IMR-90 (cell line): ENCODE measurements at regions not wholly inside any gene's neighbourhood (a gene's known extent, or its start where the extent isn't known, plus 50 kb on each side); places are given as distances from the start of the nearest gene placed in this dataset.

Experiments
- ATAC-seq: fragments of 200-7000 bp; cut with Tn5 transposase; 2 replicates; pipeline ENCODE4 v1.9.1; 2020; ENCODE audit warnings: low read depth, mild to moderate bottlenecking, moderate library complexity
- BruUV-seq: library from RNA; stranded (reverse); fragments of 400-500 nt; replicated peaks from 2 replicates; lab custom pipeline; 2021; lab: Mats Ljungman, UMichigan
- CTCF ChIA-PET: fragments of 300-600 bp; formaldehyde crosslinking; extraction: SDS; loops from one replicate; lab custom pipeline; 2021; ENCODE audit warnings: antibody characterized with exemption; lab: Yijun Ruan, JAX
- POLR2A ChIA-PET: fragments of 300-600 bp; sonication (Branson Sonifier 250); formaldehyde crosslinking; loops from one replicate; lab custom pipeline; 2022; ENCODE audit warnings: antibody characterized with exemption; ENCODE audit not compliant: unreplicated experiment; lab: Charles Lee
- DNase-seq: peaks from one replicate; pipeline ENCODE4 v3.0.0; 2013
- H2AFZ ChIP-seq: replicated peaks from 2 replicates; pipeline ENCODE3; 2013; ENCODE audit warnings: low read length, mild to moderate bottlenecking; ENCODE audit not compliant: poor library complexity
- H2AK5ac ChIP-seq: 2 replicates; pipeline ENCODE4 v1.6.1; 2013; ENCODE audit warnings: low read depth, low read length, inconsistent platforms
- H2AK9ac ChIP-seq: replicated peaks from 2 replicates; pipeline ENCODE3; 2013; ENCODE audit warnings: mild to moderate bottlenecking, low read depth, low read length, moderate library complexity; ENCODE audit not compliant: poor library complexity
- H2BK120ac ChIP-seq: 2 replicates; pipeline ENCODE4 v1.6.1; 2013; ENCODE audit warnings: low read depth, low read length, inconsistent platforms
- H2BK15ac ChIP-seq: 3 replicates; pipeline ENCODE4 v1.6.1; 2013; ENCODE audit warnings: low read depth, low read length, inconsistent platforms
- H2BK20ac ChIP-seq: 2 replicates; pipeline ENCODE4 v1.6.1; 2013; ENCODE audit warnings: low read depth, mild to moderate bottlenecking, inconsistent platforms, low read length, moderate library complexity
- H2BK5ac ChIP-seq: 2 replicates; pipeline ENCODE4 v1.6.1; 2013; ENCODE audit warnings: mild to moderate bottlenecking, low read depth, low read length, inconsistent platforms; ENCODE audit not compliant: poor library complexity, severe bottlenecking
- H3K14ac ChIP-seq: replicated peaks from 2 replicates; pipeline ENCODE4 v1.6.1; 2013; ENCODE audit warnings: low read depth, low read length, inconsistent platforms
- H3K18ac ChIP-seq: 2 replicates; pipeline ENCODE4 v1.6.1; 2013; ENCODE audit warnings: low read depth, low read length, control low read depth
- H3K23ac ChIP-seq: 2 replicates; pipeline ENCODE4 v1.6.1; 2013; ENCODE audit warnings: low read depth, low read length, inconsistent platforms
- H3K27ac ChIP-seq: 2 replicates; pipeline ENCODE4 v1.5.1; 2013; ENCODE audit warnings: mild to moderate bottlenecking, control low read depth, low read length; ENCODE audit not compliant: insufficient read depth
- H3K27me3 ChIP-seq: 2 replicates; pipeline ENCODE4 v1.6.1; 2013; ENCODE audit warnings: low read length; ENCODE audit not compliant: control insufficient read depth, insufficient read depth
- H3K36me3 ChIP-seq: 2 replicates; pipeline ENCODE4 v1.6.1; 2013; ENCODE audit warnings: low read length, mixed read lengths; ENCODE audit not compliant: control insufficient read depth, insufficient read depth
- H3K4ac ChIP-seq: 2 replicates; pipeline ENCODE4 v1.6.1; 2013; ENCODE audit warnings: low read depth, low read length, inconsistent platforms
- H3K4me1 ChIP-seq: 2 replicates; pipeline ENCODE4 v1.6.1; 2013; ENCODE audit warnings: low read length, mixed read lengths; ENCODE audit not compliant: control insufficient read depth, insufficient read depth
- H3K4me2 ChIP-seq: 2 replicates; pipeline ENCODE4 v1.6.1; 2013; ENCODE audit warnings: low read depth, mild to moderate bottlenecking, control low read depth, low read length, moderate library complexity
- H3K4me3 ChIP-seq: 2 replicates; pipeline ENCODE4 v1.5.1; 2013; ENCODE audit warnings: low read depth, mild to moderate bottlenecking, control low read depth, low read length, moderate library complexity; ENCODE audit not compliant: insufficient read depth
- H3K56ac ChIP-seq: 2 replicates; pipeline ENCODE4 v1.6.1; 2013; ENCODE audit warnings: low read length, inconsistent platforms; ENCODE audit not compliant: insufficient read depth; ENCODE audit errors: extremely low read depth
- H3K79me1 ChIP-seq, 2 experiments: 2 replicates each; pipeline ENCODE4 v1.6.1; 2013; ENCODE audit warnings: low read length in 2 of 2, inconsistent platforms in 1 of 2, low read depth in 1 of 2
- H3K9ac ChIP-seq: 2 replicates; pipeline ENCODE4 v1.6.1; 2013; ENCODE audit warnings: low read depth, low read length, control low read depth
- H3K9me1 ChIP-seq: 2 replicates; pipeline ENCODE4 v1.6.1; 2013; ENCODE audit warnings: low read length, inconsistent platforms; ENCODE audit not compliant: insufficient read depth
- H3K9me3 ChIP-seq: 2 replicates; pipeline ENCODE4 v1.6.1; 2013; ENCODE audit warnings: low read length; ENCODE audit not compliant: control insufficient read depth, insufficient read depth
- H4K20me1 ChIP-seq: 2 replicates; pipeline ENCODE4 v1.6.1; 2013; ENCODE audit warnings: low read length, inconsistent platforms; ENCODE audit not compliant: insufficient read depth
- H4K5ac ChIP-seq: 2 replicates; pipeline ENCODE4 v1.6.1; 2013; ENCODE audit warnings: mild to moderate bottlenecking, low read depth, low read length, control low read depth
- H4K8ac ChIP-seq, 2 experiments: 2 replicates each; pipeline ENCODE4 v1.6.1; 2013; ENCODE audit warnings: low read depth in 2 of 2, low read length in 2 of 2, control low read depth in 1 of 2, inconsistent platforms in 1 of 2
- H4K91ac ChIP-seq: 2 replicates; pipeline ENCODE4 v1.6.1; 2013; ENCODE audit warnings: low read depth, low read length, inconsistent platforms; ENCODE audit not compliant: insufficient read depth
- BHLHE40 ChIP-seq: fragments of 150-350 bp; IDR thresholded peaks from 2 replicates; pipeline ENCODE4 v1.6.1; 2016; ENCODE audit warnings: mild to moderate bottlenecking, low read depth, low read length
- CEBPB ChIP-seq: IDR thresholded peaks from 2 replicates; pipeline ENCODE4 v1.6.1; 2012; ENCODE audit warnings: low read depth, low read length, improper control_type of control experiment
- CHD1 ChIP-seq: IDR thresholded peaks from 2 replicates; pipeline ENCODE4 v1.6.1; 2012; ENCODE audit warnings: low read depth, low read length, improper control_type of control experiment
- CTCF ChIP-seq: conservative IDR thresholded peaks from 2 replicates; pipeline ENCODE4 v1.5.1; 2012; ENCODE audit warnings: mild to moderate bottlenecking, low read depth, low read length, improper control_type of control experiment
- ELK1 ChIP-seq: fragments of 150-350 bp; IDR thresholded peaks from 2 replicates; pipeline ENCODE4 v1.6.1; 2016; ENCODE audit warnings: low read depth, mild to moderate bottlenecking, low read length, moderate library complexity, borderline replicate concordance
- FOS ChIP-seq: fragments of 150-350 bp; IDR thresholded peaks from 2 replicates; pipeline ENCODE4 v1.6.1; 2016; ENCODE audit warnings: low read depth, low read length
- MAFK ChIP-seq: IDR thresholded peaks from 2 replicates; pipeline ENCODE4 v1.6.1; 2012; ENCODE audit warnings: low read depth, low read length, improper control_type of control experiment
- MAZ ChIP-seq: IDR thresholded peaks from 2 replicates; pipeline ENCODE4 v1.6.1; 2012; ENCODE audit warnings: low read depth, mild to moderate bottlenecking, low read length, improper control_type of control experiment, moderate library complexity, borderline replicate concordance
- MXI1 ChIP-seq: IDR thresholded peaks from 2 replicates; pipeline ENCODE4 v1.6.1; 2012; ENCODE audit warnings: low read depth, mild to moderate bottlenecking, low read length, moderate library complexity, borderline replicate concordance
- NFE2L2 ChIP-seq: fragments of 150-350 bp; IDR thresholded peaks from 2 replicates; pipeline ENCODE4 v1.6.1; 2016; ENCODE audit warnings: low read depth, mild to moderate bottlenecking, low read length
- POLR2A ChIP-seq: IDR thresholded peaks from 2 replicates; pipeline ENCODE4 v1.6.1; 2012; ENCODE audit warnings: mild to moderate bottlenecking, low read depth, low read length
- RAD21 ChIP-seq: IDR thresholded peaks from 2 replicates; pipeline ENCODE4 v1.6.1; 2012; ENCODE audit warnings: low read length, improper control_type of control experiment
- RCOR1 ChIP-seq: IDR thresholded peaks from 2 replicates; pipeline ENCODE4 v1.6.1; 2012; ENCODE audit warnings: mild to moderate bottlenecking, low read length, improper control_type of control experiment; ENCODE audit not compliant: insufficient replicate concordance
- RFX5 ChIP-seq: IDR thresholded peaks from 2 replicates; pipeline ENCODE4 v1.8.0; 2012; ENCODE audit warnings: low read depth, mild to moderate bottlenecking, low read length, moderate library complexity
- SMC3 ChIP-seq: fragments of 150-350 bp; IDR thresholded peaks from 2 replicates; pipeline ENCODE4 v1.6.1; 2016; ENCODE audit warnings: low read depth, mild to moderate bottlenecking, antibody characterized with exemption, low read length, moderate library complexity
- USF2 ChIP-seq: fragments of 150-350 bp; IDR thresholded peaks from 2 replicates; pipeline ENCODE4 v1.6.1; 2017; ENCODE audit warnings: mild to moderate bottlenecking, antibody characterized with exemption, low read length, low read depth
- WGBS, 2 experiments: methylation state at CpG; one replicate each; pipeline versions ENCODE4 v1.1.5 to v1.1.7; 2013; ENCODE audit warnings: missing lambda C conversion rate in 2 of 2; ENCODE audit not compliant: insufficient read length in 1 of 2; ENCODE audit errors: extremely low coverage in 2 of 2; 5-methylcytosine and 5-hydroxymethylcytosine counted together
- dilution Hi-C: fragments of 300-500 bp; cut with HindIII; formaldehyde crosslinking; loops from one replicate; pipeline ENCODE4 v1.14.3; 2018; ENCODE audit warnings: low sequenced_read_pairs; ENCODE audit not compliant: unreplicated experiment
- in situ Hi-C: fragments of 300-500 bp; cut with MboI; formaldehyde crosslinking; loops from 3 replicates; pipeline ENCODE4 v1.14.3; 2019; ENCODE audit warnings: low sequenced_read_pairs, inconsistent platforms, mixed read lengths
- intact Hi-C: fragments of 100-400 bp; cut with micrococcal nuclease; formaldehyde crosslinking; loops from 2 replicates; pipeline ENCODE4 v1.10.0; 2022

- Histone ChIP-seq H4K91ac (no peak overlapping the region), H3K36me3 (no peaks in the 10 kb centered on the region), H3K18ac (no peak overlapping the region), H2BK120ac (no peak overlapping the region), H3K9me1 (no peaks in the 10 kb centered on the region), H3K4me1 (no peaks in the 10 kb centered on the region), H4K5ac (no peak overlapping the region), H2BK5ac (no peak overlapping the region), H4K8ac (no peak overlapping the region), H2AK5ac (no peak overlapping the region), H2BK20ac (no peak overlapping the region), H4K20me1 (no peaks in the 10 kb centered on the region), H2BK15ac (no peak overlapping the region), H3K4me2 (no peak overlapping the region), H2AK9ac (no peak overlapping the region), H3K27me3 (peaks cover 18% of the 10 kb centered on the region), H3K9me3 (no peaks in the 10 kb centered on the region), H3K27ac (no peak overlapping the region), H3K9ac (no peak overlapping the region), H3K14ac (no peak overlapping the region), H3K79me1 (no peaks in the 10 kb centered on the region), H2AFZ (no peak overlapping the region), H3K23ac (no peak overlapping the region), H3K4me3 (no peak overlapping the region), H3K56ac (no peak overlapping the region), H3K4ac (no peak overlapping the region)
- no peak for DNase-seq
- ChIA-PET POLR2A (no interaction called here), CTCF (no interaction called here)
- intact Hi-C loops: loop anchor here (10.0 kb wide), 2 partner anchors 568 to 622 kb away; partner anchors contain the start of gene PLXNC1
- TF ChIP-seq RFX5 (no peak), USF2 (no peak), MAFK (no peak), CEBPB (no peak), CTCF (no peak), CHD1 (no peak), FOS (no peak), NFE2L2 (no peak), MAZ (no peak), SMC3 (no peak), BHLHE40 (no peak), RAD21 (no peak), POLR2A (no peak), RCOR1 (no peak), ELK1 (no peak), MXI1 (no peak)
- in situ Hi-C loops: loop anchor here (25.0 kb wide), 1 partner anchor 629 kb away; the partner anchor contains the start of gene PLXNC1
- no CpG with 5 or more reads among the region's 1 CpG for WGBS, 2 experiments
- ATAC-seq: no peak
- dilution Hi-C loops: no loop called here
- no TSS peak for BruUV-seq
Observed at GRCh38 chr12:94766397-94766796, 116.0 kb upstream of the TMCC3 start.
